OCI-LY7 (cell line): ENCODE measurements at regions not wholly inside any gene's neighbourhood (a gene's known extent, or its start where the extent isn't known, plus 50 kb on each side); places are given as distances from the start of the nearest gene placed in this dataset.

Experiments used
- BruUV-seq: library from RNA; stranded (reverse); fragments of 400-500 nt; replicated peaks from 2 replicates; lab custom pipeline; 2021; lab: Mats Ljungman, UMichigan
- CTCF ChIA-PET: fragments of 300-600 bp; sonication (Branson Sonifier 250); formaldehyde crosslinking; loops from one replicate; lab custom pipeline; 2022; ENCODE audit warnings: antibody characterized with exemption; ENCODE audit not compliant: unreplicated experiment; lab: Charles Lee
- POLR2A ChIA-PET: fragments of 300-600 bp; sonication (Branson Sonifier 250); formaldehyde crosslinking; loops from one replicate; lab custom pipeline; 2022; ENCODE audit warnings: antibody characterized with exemption; lab: Charles Lee
- DNase-seq: peaks from one replicate; pipeline ENCODE4 v3.0.0-alpha.2; 2015; ENCODE audit warnings: low spot score
- H2AFZ ChIP-seq: fragments of 200-600 bp; sonication (generic), shearing (Covaris generic); 2 replicates; pipeline ENCODE4 v1.6.1; 2014; ENCODE audit warnings: mild to moderate bottlenecking, antibody characterized with exemption, low read length, moderate library complexity
- H3K27ac ChIP-seq: fragments of 200-600 bp; sonication (generic); 2 replicates; pipeline ENCODE4 v1.5.1; 2014; ENCODE audit warnings: mixed run types, low read depth, mild to moderate bottlenecking, moderate library complexity, low read length, inconsistent platforms; ENCODE audit not compliant: poor library complexity, severe bottlenecking
- H3K36me3 ChIP-seq: fragments of 200-600 bp; sonication (generic); 2 replicates; pipeline ENCODE4 v1.6.1; 2014; ENCODE audit warnings: mild to moderate bottlenecking, antibody characterized with exemption, low read length, moderate library complexity, mixed read lengths; ENCODE audit not compliant: insufficient read depth
- H3K4me1 ChIP-seq: fragments of 200-600 bp; sonication (generic); 2 replicates; pipeline ENCODE4 v1.5.1; 2014; ENCODE audit warnings: mild to moderate bottlenecking, low read length; ENCODE audit not compliant: insufficient read depth, poor library complexity, severe bottlenecking
- H3K4me2 ChIP-seq: fragments of 200-600 bp; sonication (generic); 2 replicates; pipeline ENCODE4 v1.6.1; 2014; ENCODE audit warnings: mild to moderate bottlenecking, low read length
- H3K4me3 ChIP-seq: fragments of 200-600 bp; sonication (generic); 2 replicates; pipeline ENCODE4 v1.5.1; 2014; ENCODE audit warnings: mild to moderate bottlenecking, low read depth, low read length; ENCODE audit not compliant: poor library complexity, severe bottlenecking
- H3K79me2 ChIP-seq: fragments of 200-600 bp; sonication (generic); 2 replicates; pipeline ENCODE4 v1.6.1; 2016; ENCODE audit warnings: low read depth, mild to moderate bottlenecking, low read length, moderate library complexity, mixed read lengths; ENCODE audit not compliant: insufficient read depth
- H3K9me2 ChIP-seq: fragments of 200-600 bp; sonication (generic); 2 replicates; pipeline ENCODE4 v1.6.1; 2016; ENCODE audit warnings: mild to moderate bottlenecking, low read length, mixed read lengths; ENCODE audit not compliant: insufficient read depth
- H3K9me3 ChIP-seq: fragments of 200-600 bp; sonication (generic); 2 replicates; pipeline ENCODE4 v1.6.1; 2014; ENCODE audit warnings: mild to moderate bottlenecking, mixed run types, low read length, mixed read lengths
- H4K20me1 ChIP-seq: fragments of 200-600 bp; sonication (generic); 2 replicates; pipeline ENCODE4 v1.6.1; 2014; ENCODE audit warnings: mild to moderate bottlenecking, antibody characterized with exemption, low read length, moderate library complexity, mixed read lengths; ENCODE audit not compliant: insufficient read depth
- CTCF ChIP-seq: fragments of 200-600 bp; sonication (generic); conservative IDR thresholded peaks from 2 replicates; pipeline ENCODE4 v1.5.1; 2014; ENCODE audit warnings: mild to moderate bottlenecking, antibody characterized with exemption, low read length, moderate library complexity, mixed read lengths
- EZH2phosphoT487 ChIP-seq: fragments of 200-600 bp; sonication (generic); IDR thresholded peaks from 2 replicates; pipeline ENCODE4 v1.6.1; 2018; ENCODE audit warnings: low read depth, borderline replicate concordance, mild to moderate bottlenecking, mixed run types, antibody characterized with exemption, low read length, moderate library complexity, mixed read lengths
- intact Hi-C: fragments of 100-400 bp; cut with micrococcal nuclease; formaldehyde crosslinking; loops from one replicate; pipeline ENCODE4 v1.10.0; 2022; ENCODE audit not compliant: unreplicated experiment

GRCh38 chr6:41424370-41425058 is 89.1 kb downstream of the NCR2 start:
- CTCF ChIA-PET = interaction anchor here (0.5 kb wide), 1 partner anchor 223 kb away, joined by 5 read pairs; no protein-coding TSS in a partner anchor
- H3K4me3 ChIP-seq = no peak overlapping the region
- H3K9me2 ChIP-seq = no peaks in the 10 kb centered on the region
- H2AFZ ChIP-seq = no peak overlapping the region; the same call in 1 of the 2 replicates
- no TSS peak for BruUV-seq
- H3K9me3 ChIP-seq = no peaks in the 10 kb centered on the region
- H3K79me2 ChIP-seq = no peaks in the 10 kb centered on the region
- no peak overlapping the region for H3K4me2 ChIP-seq
- H3K27ac ChIP-seq = no peak overlapping the region
- POLR2A ChIA-PET = interaction anchor here (0.6 to 0.9 kb wide), 2 partner anchors 31 to 42 kb away, joined by 3 to 5 read pairs; no protein-coding TSS in a partner anchor
- intact Hi-C loops = loop anchor here (1.0 to 2.0 kb wide), 2 partner anchors 122 to 168 kb away; partner anchors contain the start of gene FOXP4
- DNase-seq = peak; percentile 77
- TF ChIP-seq EZH2phosphoT487 (no peak), CTCF (peak; percentile 93)
- no peaks in the 10 kb centered on the region for H3K36me3 ChIP-seq
- H3K4me1 ChIP-seq = peaks cover 10% of the 10 kb centered on the region
- H4K20me1 ChIP-seq = no peaks in the 10 kb centered on the region

GRCh38 chr6:41425511-41425910 is 90.1 kb downstream of the NCR2 start:
- Histone ChIP-seq H4K20me1 (no peaks in the 10 kb centered on the region), H3K9me2 (no peaks in the 10 kb centered on the region), H3K4me3 (no peak overlapping the region), H3K4me1 (peaks cover 10% of the 10 kb centered on the region), H3K27ac (no peak overlapping the region), H3K4me2 (no peak overlapping the region), H2AFZ (no peak overlapping the region), H3K36me3 (no peaks in the 10 kb centered on the region), H3K79me2 (no peaks in the 10 kb centered on the region), H3K9me3 (no peaks in the 10 kb centered on the region)
- DNase-seq = no peak
- TF ChIP-seq CTCF (no peak), EZH2phosphoT487 (no peak)
- CTCF ChIA-PET = no interaction called here
- intact Hi-C loops = loop anchor here (2.0 kb wide), 1 partner anchor 121 kb away; the partner anchor contains the start of gene FOXP4
- BruUV-seq = no TSS peak
- POLR2A ChIA-PET = no interaction called here

- Histone ChIP-seq H3K79me2 (no peaks in the 10 kb centered on the region), H3K4me2 (no peak overlapping the region), H3K9me3 (no peaks in the 10 kb centered on the region), H3K4me3 (no peak overlapping the region), H3K27ac (no peak overlapping the region), H3K36me3 (no peaks in the 10 kb centered on the region), H3K9me2 (no peaks in the 10 kb centered on the region), H3K4me1 (peaks cover 10% of the 10 kb centered on the region), H2AFZ (no peak overlapping the region), H4K20me1 (no peaks in the 10 kb centered on the region)
- TF ChIP-seq CTCF (no peak), EZH2phosphoT487 (no peak)
- peak; percentile 18 for DNase-seq
- CTCF ChIA-PET = no interaction called here
- intact Hi-C loops = no loop called here
- POLR2A ChIA-PET = interaction anchor here (0.6 kb wide), 1 partner anchor 690 kb away, joined by 3 read pairs; no protein-coding TSS in a partner anchor
- no TSS peak for BruUV-seq
These were observed 91.0 kb downstream of the NCR2 start for GRCh38 chr6:41426438-41426851.
